ENCODE measurements at regions not wholly inside any gene's neighbourhood (a gene's known extent, or its start where the extent isn't known, plus 50 kb on each side); places are given as distances from the start of the nearest gene placed in this dataset.

DNA sequence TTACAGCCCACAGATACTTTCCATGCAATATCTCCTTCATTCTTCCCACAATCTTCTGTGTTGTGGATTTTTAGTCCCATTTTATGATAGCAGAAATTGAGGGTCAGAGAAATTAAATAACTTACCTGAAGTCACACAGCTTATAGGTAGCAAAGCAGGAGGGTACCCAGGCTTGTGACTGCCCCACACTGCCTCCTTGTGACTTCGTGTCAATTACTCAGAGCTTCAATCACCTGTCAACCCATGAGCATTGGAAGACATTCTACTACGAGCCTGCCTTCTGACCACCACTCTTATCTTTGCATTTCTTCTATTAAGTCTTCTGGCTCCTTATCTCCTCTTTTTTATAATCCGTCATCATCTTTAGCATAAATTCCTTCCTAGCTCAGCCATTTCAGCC, 71.6 kb upstream of the NRSN1 start:
- ATAC-seq (ENCODE audit: low FRiP score) (no peak), DNase-seq (ENCODE audit: low spot score) (no peak)
- TF ChIP-seq, protein P1, sequence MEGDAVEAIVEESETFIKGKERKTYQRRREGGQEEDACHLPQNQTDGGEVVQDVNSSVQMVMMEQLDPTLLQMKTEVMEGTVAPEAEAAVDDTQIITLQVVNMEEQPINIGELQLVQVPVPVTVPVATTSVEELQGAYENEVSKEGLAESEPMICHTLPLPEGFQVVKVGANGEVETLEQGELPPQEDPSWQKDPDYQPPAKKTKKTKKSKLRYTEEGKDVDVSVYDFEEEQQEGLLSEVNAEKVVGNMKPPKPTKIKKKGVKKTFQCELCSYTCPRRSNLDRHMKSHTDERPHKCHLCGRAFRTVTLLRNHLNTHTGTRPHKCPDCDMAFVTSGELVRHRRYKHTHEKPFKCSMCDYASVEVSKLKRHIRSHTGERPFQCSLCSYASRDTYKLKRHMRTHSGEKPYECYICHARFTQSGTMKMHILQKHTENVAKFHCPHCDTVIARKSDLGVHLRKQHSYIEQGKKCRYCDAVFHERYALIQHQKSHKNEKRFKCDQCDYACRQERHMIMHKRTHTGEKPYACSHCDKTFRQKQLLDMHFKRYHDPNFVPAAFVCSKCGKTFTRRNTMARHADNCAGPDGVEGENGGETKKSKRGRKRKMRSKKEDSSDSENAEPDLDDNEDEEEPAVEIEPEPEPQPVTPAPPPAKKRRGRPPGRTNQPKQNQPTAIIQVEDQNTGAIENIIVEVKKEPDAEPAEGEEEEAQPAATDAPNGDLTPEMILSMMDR (IDR thresholded peaks at IDR 0.05) = no peak

GRCh38 chr6:24056567-24056966, 69.4 kb upstream of the NRSN1 start:
- TF ChIP-seq, protein P1 (IDR thresholded peaks at IDR 0.05) = no peak
- no peak for ATAC-seq (ENCODE audit: low FRiP score)
- DNase-seq (ENCODE audit: low spot score) = no peak

GRCh38 chr6:24057030-24057429, 69.0 kb upstream of the NRSN1 start:
- TF ChIP-seq, protein P1 (IDR thresholded peaks at IDR 0.05) = no peak
- no peak for DNase-seq (ENCODE audit: low spot score)
- ATAC-seq (ENCODE audit: low FRiP score) = no peak

GRCh38 chr6:24060982-24061754, 64.8 kb upstream of the NRSN1 start:
- DNase-seq (ENCODE audit: low spot score) (no peak), ATAC-seq (ENCODE audit: low FRiP score) (no peak)
- TF ChIP-seq, protein P1 (IDR thresholded peaks at IDR 0.05) = no peak

- TF ChIP-seq, protein P1 (IDR thresholded peaks at IDR 0.05) = no peak
- ATAC-seq (ENCODE audit: low FRiP score) = no peak
- DNase-seq (ENCODE audit: low spot score) = no peak
These were observed 61.9 kb upstream of the NRSN1 start for GRCh38 chr6:24064106-24064505.

- TF ChIP-seq, protein P1 (IDR thresholded peaks at IDR 0.05) = no peak
- ATAC-seq (ENCODE audit: low FRiP score) (no peak), DNase-seq (ENCODE audit: low spot score) (no peak)
These were observed 61.2 kb upstream of the NRSN1 start for GRCh38 chr6:24064832-24065231.

DNA sequence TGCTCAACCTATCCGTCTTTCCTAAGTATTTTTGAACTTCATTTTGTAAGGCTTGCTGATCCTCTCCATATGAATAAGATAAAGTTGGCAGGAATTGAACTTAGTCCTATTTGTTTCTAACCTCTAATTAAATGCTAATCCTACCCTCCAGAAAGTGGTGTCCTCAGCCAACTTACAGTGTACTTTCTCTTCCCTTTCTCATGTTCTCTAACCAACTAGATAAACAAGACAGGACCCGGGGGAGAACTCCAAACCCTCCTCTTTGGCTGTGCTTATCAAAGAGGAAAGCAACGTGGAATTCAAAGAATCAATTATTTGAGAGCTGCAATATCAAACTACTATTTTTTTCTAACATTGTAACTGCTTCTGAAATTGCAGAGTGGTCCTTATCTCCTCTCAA, 56.5 kb upstream of the NRSN1 start:
- no peak for DNase-seq (ENCODE audit: low spot score)
- TF ChIP-seq, protein P1 (IDR thresholded peaks at IDR 0.05) = no peak
- no peak for ATAC-seq (ENCODE audit: low FRiP score)
